ENCODE measurements at regions not wholly inside any gene's neighbourhood (a gene's known extent, or its start where the extent isn't known, plus 50 kb on each side); places are given as distances from the start of the nearest gene placed in this dataset.
"Not testable (repeated sequence)": the region's sequence is repeated elsewhere in the genome, so short reads cannot be mapped to it uniquely, and the experiment has no call there.

DNA sequence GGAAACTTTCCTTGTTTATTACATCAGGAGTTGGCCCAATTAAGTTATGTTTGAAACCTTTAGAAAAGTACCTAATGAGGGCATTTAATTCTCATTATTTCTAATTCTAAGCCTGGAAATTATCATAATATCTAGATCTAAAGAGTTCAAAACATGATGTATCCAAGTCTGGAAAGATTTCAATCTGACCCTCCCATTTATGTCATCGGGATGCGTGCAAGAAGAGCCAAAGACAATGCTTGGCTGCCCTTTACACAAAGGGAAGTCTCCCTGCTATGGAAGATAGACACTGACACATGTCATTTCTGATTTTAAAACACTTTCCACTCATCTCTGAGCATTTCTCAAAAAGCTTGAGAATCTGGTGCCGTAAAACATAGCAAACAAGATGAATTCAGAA, 222.4 kb downstream of the ANTXR2 start:
- no peak for DNase-seq

GRCh38 chr4:79848329-79848728, 224.7 kb downstream of the ANTXR2 start:
- DNase-seq = no peak

- no peak for DNase-seq
Observed at GRCh38 chr4:79847411-79847810, 225.6 kb downstream of the ANTXR2 start.

DNA sequence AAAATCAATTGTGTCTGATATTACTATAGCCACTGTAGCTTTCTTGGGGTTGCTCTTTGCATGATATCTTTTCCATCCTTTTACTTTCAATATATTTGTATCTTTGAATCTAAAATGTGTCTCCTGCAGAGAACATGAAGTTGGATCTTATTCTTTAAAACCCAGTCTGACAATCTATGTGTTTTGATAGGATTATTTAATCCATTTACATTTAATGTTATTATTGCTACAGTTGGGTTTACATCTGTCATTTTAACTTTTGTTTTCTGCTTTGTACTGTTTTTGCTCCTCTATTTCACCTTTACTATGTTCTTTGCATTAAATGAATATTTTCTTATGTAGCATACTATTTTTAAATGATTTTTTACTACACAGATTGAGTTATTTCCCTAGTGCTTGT, 230.9 kb downstream of the ANTXR2 start:
- no peak for DNase-seq

DNA sequence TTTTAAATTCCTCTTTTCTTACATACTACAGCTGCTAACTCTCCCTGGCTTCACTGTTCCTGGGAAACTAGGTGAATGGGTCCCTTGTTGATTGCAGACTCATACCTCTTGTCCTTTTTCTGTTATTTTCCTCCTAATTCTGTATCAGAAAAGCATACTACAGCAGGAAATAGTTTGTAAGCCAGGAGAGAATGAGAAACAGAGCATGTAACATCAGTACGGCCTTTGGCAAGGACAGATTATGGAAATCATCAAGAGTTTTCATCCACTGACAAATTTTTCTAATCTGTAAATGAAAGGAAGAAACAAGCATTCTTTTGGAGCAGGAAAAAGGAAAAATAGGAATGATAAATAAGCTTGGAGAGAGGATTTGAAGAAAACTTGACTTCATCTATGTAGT, 239.2 kb downstream of the ANTXR2 start:
- no peak for DNase-seq

DNA sequence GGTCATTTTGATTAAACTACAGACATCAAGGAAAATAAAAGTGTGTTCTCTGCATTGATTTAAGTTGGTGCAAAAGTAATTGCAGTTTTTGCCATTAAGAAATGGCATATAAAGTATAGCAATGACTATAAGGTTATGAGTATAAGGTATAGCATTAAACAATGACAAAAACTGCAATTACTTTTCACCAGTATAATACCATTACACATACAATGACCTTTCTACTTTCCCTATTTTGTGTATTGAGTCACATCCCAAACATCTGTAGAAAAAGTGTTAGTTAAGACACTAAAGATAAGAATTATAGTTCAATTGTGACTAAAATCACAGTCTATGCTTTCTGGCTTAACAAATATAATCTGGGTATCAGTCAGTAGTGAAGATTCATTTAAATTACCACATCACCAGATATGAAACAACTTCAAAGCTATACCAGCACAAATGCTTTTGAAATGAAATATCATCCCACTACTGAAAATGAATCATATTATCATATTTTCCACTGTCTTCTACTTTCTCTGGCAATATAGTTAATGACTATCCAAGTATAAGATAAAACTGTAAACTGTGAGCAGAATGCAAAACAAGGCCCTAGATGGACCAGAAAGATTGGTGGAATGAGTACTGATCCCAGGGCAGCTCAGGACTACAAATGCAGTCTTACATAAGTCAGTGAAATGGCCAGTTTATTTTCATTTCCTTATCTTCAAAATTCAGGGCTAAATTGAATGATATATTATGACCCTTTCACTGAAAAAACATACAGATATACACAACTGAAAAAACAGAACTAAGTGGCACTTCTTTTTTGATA, 241.1 kb downstream of the ANTXR2 start:
- DNase-seq = no peak

DNA sequence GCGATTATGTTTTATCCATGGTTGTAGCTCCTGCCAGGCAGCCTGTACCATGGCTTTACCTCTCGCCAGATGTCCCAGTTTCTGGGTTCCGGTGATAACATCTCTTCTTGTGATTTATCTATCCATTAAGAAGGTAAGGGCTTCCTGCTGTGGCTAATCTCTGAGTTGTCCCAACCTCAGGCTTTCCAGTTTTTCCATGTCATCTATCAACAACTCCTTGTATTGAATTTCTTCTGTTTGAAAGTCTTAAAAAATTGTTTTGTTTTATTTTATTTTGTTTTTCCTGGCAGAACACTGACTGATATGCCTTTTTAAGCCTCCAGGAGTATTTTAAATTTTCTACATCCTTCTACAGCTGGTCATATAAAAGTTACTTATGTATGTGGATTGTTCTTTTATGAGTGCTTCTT, 241.9 kb downstream of the ANTXR2 start:
- DNase-seq = no peak

GRCh38 chr4:79827283-79827682, 245.7 kb downstream of the ANTXR2 start:
- DNase-seq = no peak

DNA sequence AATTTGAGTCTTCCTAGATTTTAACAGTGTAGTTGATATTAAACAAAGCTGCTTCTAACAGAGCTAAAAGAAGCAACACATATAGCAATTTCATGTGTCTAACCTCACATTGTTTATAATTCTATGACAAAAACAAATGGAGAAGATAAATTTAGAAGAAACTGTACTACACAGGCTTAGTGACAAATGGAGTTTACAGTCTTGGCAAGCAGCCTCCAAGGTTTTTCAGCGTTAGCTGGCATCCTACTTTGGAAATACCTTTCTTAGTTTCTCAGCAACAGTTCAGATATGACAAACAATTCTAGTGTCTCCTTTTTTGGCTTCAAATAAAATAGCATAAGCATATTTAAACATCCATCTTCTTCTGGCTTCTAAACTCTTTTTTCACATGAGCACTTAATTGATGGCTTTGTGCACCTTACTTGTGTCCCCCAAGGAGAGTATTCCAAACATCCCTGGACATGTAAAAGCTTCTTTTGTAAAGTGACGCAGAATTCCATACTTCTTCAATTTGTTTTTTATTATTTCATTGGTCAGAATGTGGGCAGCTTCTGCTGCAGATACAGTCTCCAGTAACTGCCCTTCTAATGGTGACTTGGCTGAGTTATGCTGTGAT, 249.8 kb downstream of the ANTXR2 start:
- no peak for DNase-seq

DNA sequence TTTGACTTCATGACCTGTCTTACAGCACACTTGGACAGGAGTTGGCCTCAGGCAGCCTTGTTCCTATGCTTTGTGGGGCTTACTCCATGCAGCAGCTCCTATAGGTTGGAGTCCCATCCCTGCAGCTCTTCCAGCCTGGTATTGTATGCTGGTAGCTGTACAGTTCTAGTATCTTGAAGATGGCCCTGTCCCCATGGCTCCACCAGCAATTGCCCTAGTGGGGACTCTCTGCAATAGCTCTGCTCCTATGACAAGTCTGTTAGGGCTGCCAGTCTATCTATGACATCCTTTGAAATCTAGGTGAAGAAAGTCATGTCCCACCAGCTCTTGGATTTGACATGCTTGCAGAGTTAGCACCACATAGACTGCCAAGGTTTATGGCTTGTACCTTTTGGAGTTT, 252.6 kb downstream of the ANTXR2 start:
- DNase-seq = no peak

- DNase-seq = not testable (repeated sequence)
Observed at GRCh38 chr4:79807933-79808332, 265.1 kb downstream of the ANTXR2 start.

DNA sequence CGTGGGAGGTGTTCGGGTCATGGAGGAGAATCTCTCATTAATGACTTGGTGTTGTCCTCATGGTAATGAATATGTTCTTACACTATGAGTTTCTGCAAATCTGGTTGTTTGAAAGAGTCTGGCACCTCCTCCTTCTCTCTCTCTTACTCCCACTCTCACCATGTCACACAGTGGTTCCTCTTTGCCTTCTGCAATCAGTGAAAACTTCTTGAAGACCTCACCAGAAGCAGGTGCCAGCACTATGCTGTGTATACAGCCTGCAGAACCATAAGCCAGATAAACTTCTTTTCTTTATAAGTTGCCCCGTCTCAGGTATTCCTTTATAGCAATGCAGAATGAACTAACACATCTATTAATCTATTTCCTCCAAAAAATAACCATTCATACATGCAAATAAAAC, 275.0 kb downstream of the ANTXR2 start:
- DNase-seq = no peak

DNA sequence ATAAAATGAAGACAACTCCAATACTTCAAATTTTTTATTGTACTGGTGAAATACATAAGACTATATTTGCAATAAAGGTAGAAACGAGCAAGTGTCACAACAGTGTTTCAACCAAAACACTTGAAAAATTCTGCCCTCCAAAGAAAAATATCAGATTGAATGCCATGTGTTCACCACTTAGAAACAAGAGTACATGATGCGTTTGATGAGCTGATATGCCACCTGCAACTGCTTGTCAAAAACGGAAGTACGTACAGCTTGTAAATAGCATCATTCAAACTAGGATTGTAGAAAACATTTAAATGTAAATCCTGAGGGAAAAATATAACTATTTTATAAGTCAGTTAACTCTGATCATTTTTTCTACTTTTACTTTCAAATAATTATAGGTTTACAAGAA, 276.1 kb downstream of the ANTXR2 start:
- DNase-seq = no peak

GRCh38 chr4:79788884-79789283, 284.1 kb downstream of the ANTXR2 start:
- DNase-seq = no peak

DNA sequence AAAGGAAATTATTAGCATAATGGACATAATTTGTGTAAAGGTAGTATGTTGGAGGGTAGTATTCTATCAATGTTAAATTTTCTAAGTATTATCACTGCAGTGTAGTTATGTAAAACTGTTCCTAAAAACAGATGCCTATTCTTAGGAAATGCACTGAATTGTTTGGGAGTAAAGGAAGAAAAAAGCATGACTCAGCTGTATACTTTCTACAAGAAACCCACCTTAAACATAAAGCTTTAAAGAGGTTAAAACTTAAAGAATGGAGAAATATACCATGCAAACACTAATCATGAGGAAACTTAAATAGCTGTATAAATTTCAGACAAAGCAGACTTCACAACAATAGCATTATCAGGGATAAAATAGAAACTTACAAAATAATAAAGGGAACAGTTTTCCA, 292.9 kb downstream of the ANTXR2 start:
- no peak for DNase-seq

GRCh38 chr4:79772510-79772909, 300.5 kb downstream of the ANTXR2 start:
- no peak for DNase-seq

DNA sequence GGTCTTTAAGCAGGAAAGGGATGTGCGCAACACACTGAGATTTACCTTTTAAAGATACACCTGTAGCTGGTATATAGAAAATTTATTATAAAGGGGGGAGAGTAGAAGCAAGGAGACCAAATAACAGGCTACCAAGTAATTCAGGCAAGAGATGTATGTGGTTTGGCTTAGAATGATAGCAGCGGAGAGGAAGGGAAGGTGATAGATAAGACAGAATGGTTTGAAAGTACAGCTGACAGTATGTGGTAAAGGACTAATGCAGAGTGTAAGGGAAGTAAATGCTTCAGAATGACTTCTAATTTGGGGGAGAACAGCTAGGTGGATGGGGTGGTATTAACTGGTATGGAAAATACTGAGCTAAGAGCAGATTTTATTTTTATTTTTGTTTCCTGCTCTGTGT, 308.9 kb downstream of the ANTXR2 start:
- DNase-seq = no peak

- no peak for DNase-seq
Observed at GRCh38 chr4:79763486-79764075, 309.4 kb downstream of the ANTXR2 start.

GRCh38 chr4:79759793-79760192, 313.2 kb downstream of the ANTXR2 start:
- no peak for DNase-seq

- DNase-seq = no peak
Observed at GRCh38 chr4:79757600-79757999, 315.4 kb downstream of the ANTXR2 start.

DNA sequence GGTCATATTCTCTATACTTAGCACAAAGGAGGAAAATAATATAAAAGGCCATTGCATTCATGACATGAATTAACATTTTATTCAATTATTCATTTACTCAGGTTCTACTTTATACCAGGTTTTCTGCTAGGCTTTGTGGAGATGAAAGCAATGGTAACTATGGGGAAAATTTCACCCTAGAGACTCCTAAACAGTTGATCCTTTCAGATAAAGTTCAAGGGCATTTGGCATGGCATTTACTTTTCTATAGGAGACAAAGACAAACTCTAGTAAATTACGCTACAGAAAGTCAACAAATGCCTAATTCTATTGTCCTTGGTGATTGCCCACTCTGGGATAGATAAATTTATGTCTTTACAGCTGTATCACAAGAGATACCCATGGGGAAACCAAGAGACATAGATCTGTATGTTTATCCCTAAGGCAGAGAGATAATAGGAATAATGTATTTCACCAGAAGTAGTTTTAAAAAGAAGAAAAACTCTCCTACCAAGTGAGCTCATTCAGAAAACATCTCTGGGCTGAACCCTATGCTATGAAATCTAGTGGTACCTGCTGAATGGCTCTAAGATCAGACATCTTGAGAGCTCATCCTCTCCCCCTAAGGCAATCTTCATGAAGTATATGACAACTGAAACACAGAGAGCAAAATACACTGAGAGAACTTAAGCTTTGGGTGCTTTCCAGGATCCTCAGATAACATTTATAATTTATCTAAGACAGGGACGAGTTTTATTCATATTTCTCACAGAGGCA, 316.7 kb downstream of the ANTXR2 start:
- DNase-seq = no peak

DNA sequence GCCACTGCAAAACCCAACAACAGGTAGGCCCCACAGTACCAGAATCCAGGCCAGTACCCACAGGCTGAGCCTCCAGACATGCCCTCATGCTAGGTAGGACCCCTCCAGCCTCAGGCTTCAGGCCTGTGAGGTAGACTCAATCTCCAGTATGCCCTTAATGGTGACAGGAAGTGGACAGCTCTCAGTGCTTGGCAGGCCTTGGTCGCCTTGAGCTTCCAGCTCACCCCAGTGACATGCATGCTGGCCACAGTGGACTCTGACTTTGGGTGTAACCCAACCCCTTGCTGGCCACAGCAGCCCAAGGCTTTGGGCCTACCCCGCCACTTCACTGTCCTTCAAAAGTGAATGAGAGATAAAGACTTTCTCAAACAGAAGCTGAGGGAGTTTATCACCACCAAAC, 324.2 kb downstream of the ANTXR2 start:
- no peak for DNase-seq

GRCh38 chr4:79747252-79747651, 325.8 kb downstream of the ANTXR2 start:
- DNase-seq = no peak

GRCh38 chr4:79743014-79743413, 330.0 kb downstream of the ANTXR2 start:
- no peak for DNase-seq
